GM21526 (cell line): ENCODE measurements at regions not wholly inside any gene's neighbourhood (a gene's known extent, or its start where the extent isn't known, plus 50 kb on each side); places are given as distances from the start of the nearest gene placed in this dataset.
"Not testable (repeated sequence)": the region's sequence is repeated elsewhere in the genome, so short reads cannot be mapped to it uniquely, and the experiment has no call there.

ENCODE experiments used
- ATAC-seq: cut with Tn5 transposase; IDR thresholded peaks from one replicate; pipeline ENCODE4 v1.9.1; 2021; ENCODE audit warnings: moderate library complexity; ENCODE audit not compliant: unreplicated experiment, low FRiP score

DNA sequence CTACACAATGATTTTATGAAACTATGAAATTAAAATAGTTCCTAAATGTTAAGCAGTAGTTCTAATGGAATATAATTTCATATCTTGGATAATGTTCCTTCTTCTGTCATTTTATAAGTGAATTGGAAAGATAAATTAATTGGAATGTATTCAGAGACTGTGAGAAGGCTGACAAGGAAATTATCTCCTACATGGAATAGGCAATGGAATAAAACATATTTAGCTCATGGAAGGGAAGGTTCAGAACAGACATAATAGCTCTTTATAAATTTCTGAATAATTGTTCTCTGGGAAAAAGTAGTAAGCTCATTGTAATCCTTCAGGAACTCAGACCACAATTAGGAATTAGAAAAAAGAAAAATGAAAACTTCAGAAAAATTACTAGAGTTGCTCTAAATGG is 1172.3 kb upstream of the SORCS1 start:
- ATAC-seq: no peak

DNA sequence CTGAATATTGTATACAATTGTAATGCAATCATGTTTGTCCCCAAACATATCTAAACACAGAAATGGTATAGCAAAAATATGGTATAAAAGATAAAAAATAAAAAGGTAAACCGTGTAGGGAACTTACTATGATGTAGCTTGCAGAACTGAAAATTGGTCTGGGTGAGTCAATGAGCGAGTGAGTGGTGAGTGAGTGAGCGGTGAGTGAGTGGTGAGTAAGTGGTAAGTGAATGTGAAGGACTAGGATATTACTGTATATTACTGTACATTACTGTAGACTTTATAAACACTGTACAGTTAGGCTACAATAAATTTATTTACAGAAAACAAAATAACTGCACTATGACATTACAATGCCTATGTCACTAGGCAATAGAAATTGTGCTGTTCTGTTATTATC is 1163.2 kb upstream of the SORCS1 start:
- ATAC-seq: no peak

DNA sequence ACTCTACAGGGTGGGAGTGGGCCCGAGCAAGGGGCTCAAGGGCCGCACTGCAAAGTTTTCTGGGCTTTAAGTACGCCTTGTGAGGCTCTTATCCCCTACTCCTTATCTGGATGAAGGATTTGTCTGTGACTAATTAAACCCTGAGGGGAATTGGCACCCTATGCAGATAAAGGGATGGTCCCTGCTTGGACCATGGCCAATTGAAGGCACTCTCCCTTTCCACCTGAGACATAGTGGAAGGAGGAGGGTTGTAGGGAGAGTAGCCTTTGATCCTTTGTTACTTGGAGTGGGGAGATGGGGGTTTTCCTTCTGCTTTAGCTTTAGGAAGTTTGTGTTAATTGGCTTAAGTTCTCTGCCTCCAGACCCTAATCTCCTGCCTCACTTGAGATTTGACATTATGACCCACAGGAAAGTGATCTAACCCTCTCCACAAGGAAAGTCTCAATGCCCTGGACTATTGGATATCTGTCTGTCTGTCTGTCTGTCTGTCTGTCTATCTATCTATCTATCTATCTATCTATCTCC is 1158.8 kb upstream of the SORCS1 start:
- no peak for ATAC-seq

DNA sequence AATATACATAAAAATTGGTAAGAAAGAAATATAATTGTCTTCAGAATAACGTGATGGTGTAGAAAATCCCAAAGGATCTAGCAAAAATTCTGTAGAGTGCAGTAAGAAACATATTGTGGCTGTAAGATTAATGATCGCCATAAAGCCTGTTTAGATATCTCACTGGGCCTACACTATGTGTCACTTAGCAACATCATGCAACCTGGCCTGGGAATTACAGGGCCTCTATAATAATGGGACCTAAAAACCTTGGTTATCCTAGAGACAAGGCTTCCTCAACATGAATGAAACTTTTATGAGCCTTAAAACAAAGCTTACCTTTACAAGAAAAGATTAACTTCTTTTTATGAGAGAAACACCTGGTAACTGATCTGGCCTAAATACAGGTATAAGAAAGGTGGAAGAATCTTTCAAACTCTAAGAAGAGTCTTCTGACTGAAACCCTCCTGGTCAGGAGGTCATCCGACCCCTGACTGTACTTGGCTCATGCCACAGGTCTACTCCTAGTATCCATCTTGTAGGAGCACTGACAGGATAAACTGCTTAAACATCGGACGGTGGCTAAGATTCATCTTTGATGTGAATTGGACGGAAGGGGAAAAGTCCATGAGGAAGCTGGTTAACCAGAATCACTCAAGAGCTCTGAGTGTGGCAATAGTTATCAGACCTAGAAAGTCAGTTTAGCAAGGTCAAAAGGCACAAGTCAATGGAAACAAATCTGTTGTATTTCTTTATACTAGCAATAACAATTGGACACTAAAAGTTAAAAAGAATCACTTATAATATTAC is 1155.1 kb upstream of the SORCS1 start:
- no peak for ATAC-seq

GRCh38 chr10:108315636-108316035 is 1151.1 kb upstream of the SORCS1 start:
- not testable (repeated sequence) for ATAC-seq

DNA sequence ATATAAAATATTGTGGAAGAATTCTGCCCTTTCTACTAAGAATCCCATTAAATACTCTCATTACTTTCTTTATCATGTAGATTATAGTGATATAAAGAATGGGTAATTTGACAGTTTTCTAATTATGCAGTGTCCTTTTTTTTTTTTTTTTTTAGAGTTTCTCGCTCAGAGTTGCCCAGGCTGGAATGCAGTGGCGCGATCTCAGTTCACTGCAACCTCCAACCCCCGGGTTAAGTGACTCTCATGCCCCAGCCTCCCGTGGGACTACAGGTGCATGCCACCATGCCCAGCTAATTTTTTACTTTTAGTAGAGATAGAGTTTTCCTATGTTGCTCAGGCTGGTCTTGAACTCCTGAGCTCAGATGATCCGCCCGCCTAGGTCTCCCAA is 1143.4 kb upstream of the SORCS1 start:
- ATAC-seq: no peak

DNA sequence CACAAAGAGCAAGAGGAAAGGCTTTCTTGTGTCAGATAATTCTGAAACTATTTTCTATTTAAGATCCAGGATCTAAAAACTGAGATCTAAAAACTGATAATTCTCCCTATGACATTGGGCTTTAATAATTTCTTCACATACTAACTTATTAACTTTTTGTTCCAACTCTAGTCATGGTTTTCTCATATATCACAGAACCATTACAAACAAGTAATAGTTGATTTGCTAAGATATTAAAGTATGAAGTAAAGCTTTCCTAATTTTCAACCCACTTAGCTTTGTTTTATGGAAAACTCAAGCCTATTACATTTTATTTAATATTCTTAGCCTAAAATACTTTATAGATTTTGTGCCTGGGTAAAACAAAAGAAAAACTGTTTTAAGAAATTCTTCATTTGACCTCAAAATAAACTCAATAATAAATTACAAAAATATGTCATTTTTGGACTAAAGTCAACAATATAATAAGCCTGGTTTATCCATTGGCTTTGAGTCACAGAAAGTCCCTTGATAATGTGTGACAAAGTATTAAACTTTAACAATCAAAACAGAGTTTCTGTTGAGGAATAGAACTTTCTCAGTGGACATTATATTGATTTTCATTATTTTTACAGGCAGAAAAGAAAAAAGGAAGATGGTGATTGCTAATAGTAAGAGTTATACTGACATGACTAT is 1142.9 kb upstream of the SORCS1 start:
- ATAC-seq: no peak

GRCh38 chr10:108303149-108303548 is 1138.6 kb upstream of the SORCS1 start:
- ATAC-seq: no peak

GRCh38 chr10:108301002-108301401 is 1136.5 kb upstream of the SORCS1 start:
- ATAC-seq: no peak

DNA sequence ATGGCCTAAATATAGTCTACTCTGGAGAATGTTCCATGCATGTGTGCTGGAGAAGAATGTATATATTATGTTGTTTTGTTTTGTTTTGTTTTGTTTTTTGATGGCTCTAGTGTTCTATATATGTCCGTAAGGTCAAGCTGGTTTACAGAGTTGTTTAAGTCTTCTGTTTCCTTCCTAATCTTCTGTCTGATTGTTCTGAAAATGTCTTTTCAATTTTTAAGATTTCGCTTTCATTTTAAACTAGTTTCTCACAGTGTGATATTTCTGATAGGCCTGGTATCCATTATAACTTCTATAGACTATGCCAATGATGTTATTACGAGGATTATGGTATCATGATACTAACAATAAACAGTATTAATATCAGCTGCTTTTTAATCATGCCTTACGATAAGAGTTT is 1126.3 kb upstream of the SORCS1 start:
- ATAC-seq: no peak

DNA sequence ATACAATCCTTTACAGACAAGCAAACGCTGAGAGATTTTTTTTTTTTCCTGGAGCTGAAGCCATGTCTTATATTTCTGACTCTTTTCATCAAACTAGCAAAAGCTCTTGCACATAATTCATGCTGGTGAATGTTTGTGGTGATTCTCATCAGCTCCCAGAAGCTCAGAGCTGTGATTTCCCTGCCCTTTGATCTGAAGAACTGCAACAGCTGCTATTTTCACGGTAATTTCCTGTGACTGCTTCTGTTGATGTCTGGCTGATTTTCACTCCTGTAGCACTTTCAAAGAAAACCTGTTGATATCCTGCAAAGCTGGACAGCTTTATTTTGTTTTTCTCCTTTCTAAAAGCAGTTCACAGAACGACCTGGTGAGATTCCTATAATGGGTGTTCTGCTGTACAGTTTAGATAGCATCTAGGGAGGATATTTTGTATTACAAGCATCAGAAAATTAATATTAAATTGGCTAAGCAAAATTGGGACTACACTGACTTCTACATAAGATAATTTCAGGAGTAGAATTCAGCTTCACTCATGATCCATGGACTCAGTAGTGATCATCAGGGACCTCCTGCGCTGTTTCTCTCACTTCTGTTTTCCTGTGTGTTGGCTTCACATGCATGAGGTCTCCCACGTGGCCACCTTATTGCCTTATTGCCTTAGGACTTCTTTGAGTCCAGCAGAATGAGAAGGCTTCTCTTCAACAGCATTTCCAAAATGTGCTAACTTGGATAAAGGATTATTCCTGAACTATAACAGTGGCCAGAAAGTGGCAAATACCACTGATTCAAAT is 1111.6 kb upstream of the SORCS1 start:
- ATAC-seq: no peak

GRCh38 chr10:108260383-108260906 is 1095.9 kb upstream of the SORCS1 start:
- no peak for ATAC-seq

- no peak for ATAC-seq
Observed at GRCh38 chr10:108254089-108254488, 1089.6 kb upstream of the SORCS1 start.

DNA sequence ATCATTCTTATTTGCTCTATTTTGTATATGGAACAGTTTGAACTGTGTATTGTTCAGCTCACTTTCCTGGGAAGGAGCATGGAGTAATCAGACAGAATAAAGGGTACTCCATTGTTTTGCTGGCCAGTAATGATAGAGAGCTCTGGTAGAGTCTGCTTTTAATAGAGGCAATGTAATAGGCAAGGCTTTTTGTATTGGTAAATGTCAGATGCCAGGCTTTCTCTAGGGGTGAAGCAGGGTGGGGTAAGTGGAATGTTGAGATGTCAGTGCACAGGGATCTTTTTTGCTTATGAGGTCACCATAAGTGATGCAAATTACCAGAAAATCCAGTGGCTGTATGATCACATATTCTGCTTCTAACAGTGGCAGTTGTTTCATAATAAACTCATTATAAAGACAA is 1088.3 kb upstream of the SORCS1 start:
- ATAC-seq: no peak

DNA sequence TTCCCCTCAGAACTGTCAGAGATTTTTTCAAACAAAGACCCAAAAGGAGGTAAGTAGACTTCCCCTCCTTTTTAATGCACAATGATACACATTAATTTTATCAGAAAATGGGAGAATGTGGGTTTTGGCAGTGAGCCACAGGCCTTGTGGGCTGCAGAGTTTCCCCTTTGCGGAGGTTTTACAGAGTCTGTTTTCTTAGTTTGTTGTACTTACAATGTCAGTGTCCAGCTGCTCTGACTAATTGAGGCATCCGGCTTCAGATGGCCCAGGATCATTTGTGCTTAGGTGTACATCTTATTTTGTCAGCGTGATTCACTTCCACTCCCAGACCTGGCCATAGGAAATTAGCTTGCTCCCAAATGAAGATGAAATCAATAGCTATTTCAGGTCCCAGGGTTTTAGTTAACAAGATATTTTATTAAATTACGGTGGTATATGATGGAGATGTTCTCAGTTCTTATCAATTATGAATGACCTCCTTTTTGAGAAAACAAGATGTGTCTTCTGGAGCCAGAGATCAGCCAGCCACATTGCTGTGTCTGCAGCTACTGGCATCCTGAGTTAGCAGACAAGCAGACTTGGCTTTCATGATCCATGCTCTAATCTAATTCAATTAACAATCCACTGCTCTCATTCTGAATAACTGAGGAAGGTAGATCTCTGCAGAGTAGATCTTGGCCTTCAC is 1086.6 kb upstream of the SORCS1 start:
- ATAC-seq: no peak

GRCh38 chr10:108249940-108250339 is 1085.4 kb upstream of the SORCS1 start:
- no peak for ATAC-seq

GRCh38 chr10:108244443-108245228 is 1080.1 kb upstream of the SORCS1 start:
- ATAC-seq: no peak

- ATAC-seq: no peak
Observed at GRCh38 chr10:108241166-108241565, 1076.7 kb upstream of the SORCS1 start.

DNA sequence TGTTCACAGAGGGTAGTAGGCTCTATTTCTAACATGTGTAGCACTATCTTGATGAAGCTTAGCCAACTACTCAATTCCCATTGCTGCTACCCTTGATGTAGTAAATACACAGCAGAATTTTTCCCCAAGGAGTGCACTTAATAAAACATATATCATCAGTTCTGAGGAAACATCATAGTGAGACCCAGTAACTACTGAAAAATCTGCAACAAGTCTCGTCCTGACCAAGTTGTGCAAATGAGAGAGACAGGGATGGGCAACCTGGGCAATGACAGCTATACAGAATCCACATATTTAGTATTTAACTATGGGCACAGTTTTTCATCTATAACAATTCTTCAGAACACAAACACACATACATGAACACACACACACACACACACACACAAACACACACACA is 1073.8 kb upstream of the SORCS1 start:
- ATAC-seq: no peak
